ENCODE measurements at regions not wholly inside any gene's neighbourhood (a gene's known extent, or its start where the extent isn't known, plus 50 kb on each side); places are given as distances from the start of the nearest gene placed in this dataset. TPM values are rescaled to one million over a fixed set of nuclear protein-coding genes. Genes with fewer than 3 reads are reported as not detected.

DNA sequence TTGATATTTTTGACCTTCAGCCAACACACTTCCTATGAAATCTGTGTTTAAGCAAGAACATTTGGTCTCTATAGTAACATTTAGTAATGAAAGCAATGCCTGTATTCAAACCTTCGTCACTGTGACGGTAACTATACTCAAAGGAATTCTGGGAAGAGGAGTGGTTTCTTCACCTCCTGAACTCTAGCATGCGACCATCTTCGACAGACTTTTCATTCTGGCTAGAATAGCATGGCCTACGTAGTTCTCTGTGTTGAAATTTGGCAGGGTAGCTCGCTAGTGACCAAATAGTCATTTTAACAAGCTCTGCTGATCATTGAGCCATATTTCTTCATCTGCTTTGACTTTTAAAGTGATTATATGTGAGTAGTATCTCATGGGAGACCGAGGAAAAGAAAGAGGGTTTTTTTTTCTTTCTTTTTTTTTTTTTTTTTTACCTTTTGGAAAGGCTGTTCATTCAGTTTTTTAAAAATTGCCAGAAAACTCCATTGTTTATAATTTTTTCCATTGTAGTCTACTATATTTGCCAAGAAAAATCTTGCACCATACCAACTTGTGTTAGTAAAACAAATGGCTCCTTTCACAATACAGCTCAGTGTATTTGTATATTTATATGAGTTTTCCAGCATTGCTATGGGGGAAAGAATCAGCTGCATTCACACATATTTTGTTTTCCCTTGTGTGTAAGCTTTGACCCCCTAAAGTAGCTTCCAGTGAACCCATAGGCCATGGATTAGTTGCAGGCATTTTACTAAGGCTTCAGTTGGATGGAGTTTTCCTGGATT is 166.8 kb downstream of the NNT start:
- ChIA-PET CTCF (interaction anchor here (0.7 to 1.4 kb wide), 3 partner anchors 42 to 138 kb away, joined by 3 to 4 read pairs (median 3); no protein-coding TSS in a partner anchor), POLR2A (interaction anchor here (0.8 to 1.1 kb wide), 3 partner anchors 64 to 228 kb away, joined by 3 to 6 read pairs (median 5); no protein-coding TSS in a partner anchor)
- peak; percentile 70 for DNase-seq (ENCODE audit: low read depth, low spot score)
- Histone ChIP-seq H3K4me3 (ENCODE audit: low read depth, low read length) (no peak overlapping the region), H3K27me3 (ENCODE audit: control insufficient read depth, insufficient read depth, low read length) (no peaks in the 10 kb centered on the region), H3K9me3 (ENCODE audit: control insufficient read depth, insufficient read depth, low read length) (no peaks in the 10 kb centered on the region), H3K27ac (ENCODE audit: low read depth, low read length) (peak overlapping the region; percentile 58)
- TF ChIP-seq, protein P1, sequence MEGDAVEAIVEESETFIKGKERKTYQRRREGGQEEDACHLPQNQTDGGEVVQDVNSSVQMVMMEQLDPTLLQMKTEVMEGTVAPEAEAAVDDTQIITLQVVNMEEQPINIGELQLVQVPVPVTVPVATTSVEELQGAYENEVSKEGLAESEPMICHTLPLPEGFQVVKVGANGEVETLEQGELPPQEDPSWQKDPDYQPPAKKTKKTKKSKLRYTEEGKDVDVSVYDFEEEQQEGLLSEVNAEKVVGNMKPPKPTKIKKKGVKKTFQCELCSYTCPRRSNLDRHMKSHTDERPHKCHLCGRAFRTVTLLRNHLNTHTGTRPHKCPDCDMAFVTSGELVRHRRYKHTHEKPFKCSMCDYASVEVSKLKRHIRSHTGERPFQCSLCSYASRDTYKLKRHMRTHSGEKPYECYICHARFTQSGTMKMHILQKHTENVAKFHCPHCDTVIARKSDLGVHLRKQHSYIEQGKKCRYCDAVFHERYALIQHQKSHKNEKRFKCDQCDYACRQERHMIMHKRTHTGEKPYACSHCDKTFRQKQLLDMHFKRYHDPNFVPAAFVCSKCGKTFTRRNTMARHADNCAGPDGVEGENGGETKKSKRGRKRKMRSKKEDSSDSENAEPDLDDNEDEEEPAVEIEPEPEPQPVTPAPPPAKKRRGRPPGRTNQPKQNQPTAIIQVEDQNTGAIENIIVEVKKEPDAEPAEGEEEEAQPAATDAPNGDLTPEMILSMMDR (IDR thresholded peaks at IDR 0.05; ENCODE audit: low read depth, low read length) = no peak

Small RNA genes lying in the stretch of these regions (small RNA-seq; reads per million reads assigned to genes)
- not detected for gene RNU6-381P (ENCODE audit: insufficient read length, low read depth)
